ENCODE measurements at regions not wholly inside any gene's neighbourhood (a gene's known extent, or its start where the extent isn't known, plus 50 kb on each side); places are given as distances from the start of the nearest gene placed in this dataset.

GRCh38 chr12:25376985-25377384 lies 126.3 kb upstream of the KRAS start:
- TF ChIP-seq, protein P1, sequence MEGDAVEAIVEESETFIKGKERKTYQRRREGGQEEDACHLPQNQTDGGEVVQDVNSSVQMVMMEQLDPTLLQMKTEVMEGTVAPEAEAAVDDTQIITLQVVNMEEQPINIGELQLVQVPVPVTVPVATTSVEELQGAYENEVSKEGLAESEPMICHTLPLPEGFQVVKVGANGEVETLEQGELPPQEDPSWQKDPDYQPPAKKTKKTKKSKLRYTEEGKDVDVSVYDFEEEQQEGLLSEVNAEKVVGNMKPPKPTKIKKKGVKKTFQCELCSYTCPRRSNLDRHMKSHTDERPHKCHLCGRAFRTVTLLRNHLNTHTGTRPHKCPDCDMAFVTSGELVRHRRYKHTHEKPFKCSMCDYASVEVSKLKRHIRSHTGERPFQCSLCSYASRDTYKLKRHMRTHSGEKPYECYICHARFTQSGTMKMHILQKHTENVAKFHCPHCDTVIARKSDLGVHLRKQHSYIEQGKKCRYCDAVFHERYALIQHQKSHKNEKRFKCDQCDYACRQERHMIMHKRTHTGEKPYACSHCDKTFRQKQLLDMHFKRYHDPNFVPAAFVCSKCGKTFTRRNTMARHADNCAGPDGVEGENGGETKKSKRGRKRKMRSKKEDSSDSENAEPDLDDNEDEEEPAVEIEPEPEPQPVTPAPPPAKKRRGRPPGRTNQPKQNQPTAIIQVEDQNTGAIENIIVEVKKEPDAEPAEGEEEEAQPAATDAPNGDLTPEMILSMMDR (IDR thresholded peaks at IDR 0.05): no peak
- no peak for TF ChIP-seq POLR2A (IDR thresholded peaks at IDR 0.05)

Measured in thyroid gland (tissue), 4 donors.